ENCODE measurements at regions not wholly inside any gene's neighbourhood (a gene's known extent, or its start where the extent isn't known, plus 50 kb on each side); places are given as distances from the start of the nearest gene placed in this dataset.

DNA sequence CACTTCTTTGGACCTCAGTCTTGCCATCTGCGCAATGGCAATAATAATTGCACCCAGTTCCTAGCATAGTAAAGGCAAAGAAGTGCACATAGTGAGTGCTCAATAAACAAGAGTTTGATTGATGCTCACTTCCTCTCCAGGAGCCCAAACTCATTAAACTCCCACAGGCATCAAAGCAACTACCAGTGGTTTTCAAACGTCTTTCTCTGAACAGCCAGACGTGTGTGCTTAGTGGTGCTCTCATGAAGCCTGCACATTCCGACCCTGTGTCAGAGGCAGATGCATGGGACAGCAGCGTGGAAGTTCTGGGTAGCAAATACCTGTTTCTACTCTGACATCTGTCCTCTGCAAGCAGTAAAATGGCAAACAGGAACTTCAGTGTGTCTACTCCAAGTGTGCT, 146.3 kb upstream of the MAFB start:
- no peak for DNase-seq (ENCODE audit: low spot score)
- Mint-ChIP-seq H3K4me3 (ENCODE audit: unreplicated experiment) (no peak overlapping the region), H3K4me1 (ENCODE audit: low read depth) (no peaks in the 10 kb centered on the region), H3K36me3 (ENCODE audit: low read depth) (no peaks in the 10 kb centered on the region), H3K27me3 (ENCODE audit: low read depth) (peaks cover 21% of the 10 kb centered on the region), H3K9me3 (ENCODE audit: low read depth) (peaks cover 5% of the 10 kb centered on the region), H3K27ac (ENCODE audit: unreplicated experiment) (no peak overlapping the region)
- TF ChIP-seq CTCF (IDR thresholded peaks at IDR 0.05) = no peak

DNA sequence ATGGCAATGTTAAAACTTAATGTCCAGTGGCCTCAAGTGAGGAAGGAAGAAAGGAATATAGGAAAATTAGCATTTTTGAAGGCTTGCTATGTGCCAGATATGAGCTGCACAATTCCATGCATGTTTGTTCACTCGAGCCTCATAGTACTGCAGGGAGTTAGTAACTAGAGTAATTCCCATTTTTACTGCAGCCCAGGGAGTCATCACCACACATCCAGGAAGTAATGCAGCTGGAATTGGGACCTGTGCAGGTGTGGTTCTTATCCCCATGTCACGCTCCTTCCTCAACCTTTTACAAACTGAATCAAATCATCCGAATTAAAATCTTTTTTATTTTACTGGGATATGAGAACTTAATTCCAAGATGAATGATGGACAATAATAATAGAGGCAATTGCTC, 149.5 kb upstream of the MAFB start:
- H3K4me3 Mint-ChIP-seq (ENCODE audit: unreplicated experiment) = no peak overlapping the region
- no peaks in the 10 kb centered on the region for H3K4me1 Mint-ChIP-seq (ENCODE audit: low read depth)

DNA sequence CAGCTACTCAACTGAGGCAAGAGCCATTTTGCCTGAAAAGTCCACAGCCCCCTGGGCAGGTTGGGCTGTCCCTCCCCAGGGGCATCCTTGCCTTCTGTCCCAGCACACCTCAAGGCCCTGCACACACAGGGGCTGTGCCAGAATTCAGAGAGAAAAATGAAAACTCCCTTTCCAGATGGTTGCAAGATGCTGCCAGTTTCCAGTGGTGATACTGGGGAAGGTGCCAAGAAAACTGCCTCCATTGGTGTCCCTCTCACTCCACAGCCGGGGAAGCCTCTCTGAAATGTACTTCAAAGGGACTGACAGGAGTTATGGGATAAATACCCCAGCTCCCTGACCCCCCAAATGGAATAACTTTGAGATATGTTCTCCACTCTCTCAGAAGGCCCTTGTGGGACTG, 154.2 kb upstream of the MAFB start:
- H3K27me3 Mint-ChIP-seq (ENCODE audit: low read depth) = peaks cover 18% of the 10 kb centered on the region
- no peak for TF ChIP-seq CTCF (IDR thresholded peaks at IDR 0.05)
- H3K27ac Mint-ChIP-seq (ENCODE audit: unreplicated experiment) = no peak overlapping the region
- H3K4me3 Mint-ChIP-seq (ENCODE audit: unreplicated experiment) = no peak overlapping the region
- H3K36me3 Mint-ChIP-seq (ENCODE audit: low read depth) = no peaks in the 10 kb centered on the region
- peaks cover 10% of the 10 kb centered on the region for H3K9me3 Mint-ChIP-seq (ENCODE audit: low read depth)
- no peaks in the 10 kb centered on the region for H3K4me1 Mint-ChIP-seq (ENCODE audit: low read depth)
- DNase-seq (ENCODE audit: low spot score) = no peak

More for the DNA sequence above, 149.5 kb upstream of the MAFB start:
- H3K9me3 Mint-ChIP-seq (ENCODE audit: low read depth) = peaks cover 5% of the 10 kb centered on the region
- no peaks in the 10 kb centered on the region for H3K36me3 Mint-ChIP-seq (ENCODE audit: low read depth)
- H3K27ac Mint-ChIP-seq (ENCODE audit: unreplicated experiment) = no peak overlapping the region
- DNase-seq (ENCODE audit: low spot score) = no peak
- no peak for TF ChIP-seq CTCF (IDR thresholded peaks at IDR 0.05)
- H3K27me3 Mint-ChIP-seq (ENCODE audit: low read depth) = peaks cover 32% of the 10 kb centered on the region

GRCh38 chr20:40844332-40844731, 155.3 kb upstream of the MAFB start:
- H3K36me3 Mint-ChIP-seq (ENCODE audit: low read depth) = no peaks in the 10 kb centered on the region
- H3K27ac Mint-ChIP-seq (ENCODE audit: unreplicated experiment) = no peak overlapping the region
- H3K4me3 Mint-ChIP-seq (ENCODE audit: unreplicated experiment) = no peak overlapping the region
- peaks cover 15% of the 10 kb centered on the region for H3K27me3 Mint-ChIP-seq (ENCODE audit: low read depth)
- no peaks in the 10 kb centered on the region for H3K4me1 Mint-ChIP-seq (ENCODE audit: low read depth)
- H3K9me3 Mint-ChIP-seq (ENCODE audit: low read depth) = peaks cover 10% of the 10 kb centered on the region
- DNase-seq (ENCODE audit: low spot score) = no peak
- TF ChIP-seq CTCF (IDR thresholded peaks at IDR 0.05) = no peak

DNA sequence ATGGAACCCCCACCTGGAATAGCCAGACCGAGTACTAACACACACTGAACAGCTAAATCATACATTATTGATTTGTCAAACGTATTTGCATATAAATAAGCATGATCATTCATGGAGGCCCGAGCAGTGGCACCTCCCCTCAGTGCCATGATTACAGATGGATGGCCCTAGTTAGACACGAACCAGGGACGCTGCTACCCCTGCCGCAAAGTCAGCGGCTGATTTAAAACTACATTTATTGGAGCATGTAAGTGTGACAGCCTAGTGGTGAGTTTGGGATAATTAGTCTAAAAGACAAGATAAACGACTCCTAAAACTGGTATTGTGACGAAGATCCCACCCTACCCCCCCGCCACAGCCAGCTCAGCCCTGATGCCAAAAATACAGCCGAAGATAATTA, 159.1 kb upstream of the MAFB start:
- DNase-seq (ENCODE audit: low spot score) = no peak
- no peak for TF ChIP-seq CTCF (IDR thresholded peaks at IDR 0.05)
- Mint-ChIP-seq H3K9me3 (ENCODE audit: low read depth) (peaks cover 10% of the 10 kb centered on the region), H3K27ac (ENCODE audit: unreplicated experiment) (no peak overlapping the region), H3K4me3 (ENCODE audit: unreplicated experiment) (no peak overlapping the region), H3K36me3 (ENCODE audit: low read depth) (no peaks in the 10 kb centered on the region), H3K27me3 (ENCODE audit: low read depth) (no peaks in the 10 kb centered on the region), H3K4me1 (ENCODE audit: low read depth) (no peaks in the 10 kb centered on the region)
